Heart left ventricle (tissue), 13 donors: ENCODE measurements at regions not wholly inside any gene's neighbourhood (a gene's known extent, or its start where the extent isn't known, plus 50 kb on each side); places are given as distances from the start of the nearest gene placed in this dataset.

Source experiments
- CTCF ChIP-seq, 12 donors: fragments of 200-600 bp; sonication (generic) in 4 of 12; IDR thresholded peaks; one replicate each; pipeline versions ENCODE4 v1.5.0 to v1.8.0; 2018 to 2022; ENCODE audit warnings: antibody characterized with exemption in 12 of 12, mild to moderate bottlenecking in 5 of 12
- POLR2A ChIP-seq, 2 donors: fragments of 450-650 bp; IDR thresholded peaks; one replicate each; pipeline ENCODE4 v1.6.1; 2017; ENCODE audit warnings: antibody characterized with exemption in 2 of 2, mild to moderate bottlenecking in 2 of 2, moderate library complexity in 2 of 2
- donor health status: ischemic (EF 13 %, LVEDD 7.1; RV severe dilation, severe dysfunction).
- donor health status: DM: no; HTN: yes; CAD: no.
- donor health status: DM: no; HTN: no; CAD: no.
- donor health status: ischemic (EF 25% LVEDD 6.9; RV normal size, moderate dysfunction).
- donor health status: ischemic (EF 25% LVEDD 5.7; RV mildly dilated, moderate dysfunction).
- donor health status: ischemic (EF 35%, LVEDD 5.7; RV mildly dilated, moderate dysfunction).
- donor health status: nonischemic (EF 11% LVEDD 7.7; RV severe dilation, severe dysfunction).
- donor health status: DM: yes; HTN: yes; CAD: no.
- donor health status: PGD.
- donor health status: ischemic (EF 29% LVEDD 5.4; RV normal size, mild dysfunction).
- donor health status: nonischemic (EF 23%, LVEDD 6.1; RV moderate dilation, normal function).

- TF ChIP-seq CTCF (IDR thresholded peaks at IDR 0.05): no peak
- no peak for TF ChIP-seq POLR2A (IDR thresholded peaks at IDR 0.05)
Observed at GRCh38 chr11:13225038-13226001, 52.3 kb upstream of the BMAL1 start.
